ENCODE measurements at regions not wholly inside any gene's neighbourhood (a gene's known extent, or its start where the extent isn't known, plus 50 kb on each side); places are given as distances from the start of the nearest gene placed in this dataset.

DNA sequence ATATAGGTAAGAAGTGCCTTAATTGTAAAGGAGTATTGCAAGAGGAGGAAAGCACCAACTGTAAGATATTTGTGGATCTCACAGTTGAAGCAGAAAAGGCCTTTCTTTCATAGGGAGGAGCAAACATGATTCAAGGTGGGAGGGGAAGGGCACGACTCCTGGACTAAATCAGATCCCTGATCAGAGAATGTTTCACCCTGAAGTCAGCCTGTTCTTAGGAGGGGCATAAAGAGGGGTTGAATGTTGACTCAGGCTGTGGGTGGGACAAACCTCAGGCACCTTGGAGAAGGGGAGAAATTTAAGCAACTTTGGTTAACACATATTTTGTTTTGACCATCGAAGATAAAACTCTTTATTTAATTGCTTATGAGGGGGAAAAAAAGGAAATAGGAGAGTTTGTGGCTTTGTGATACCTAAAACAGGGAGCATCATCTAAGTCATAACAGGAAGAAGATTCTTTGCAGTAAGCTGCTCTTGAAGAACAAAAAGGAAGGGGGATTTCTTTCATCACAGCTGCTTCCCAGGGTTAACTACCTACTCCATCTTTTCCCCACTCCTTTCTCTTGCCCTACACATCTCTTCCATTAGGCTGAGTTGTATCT lies 158.6 kb upstream of the ZNF267 start:
- ChIA-PET CTCF (no interaction called here), POLR2A (ENCODE audit: unreplicated experiment) (no interaction called here)
- no TSS peak for BruUV-seq (replicated peaks)
- Histone ChIP-seq H4K20me1 (ENCODE audit: low read length) (no peaks in the 10 kb centered on the region), H3F3A (ENCODE audit: low read length, unreplicated experiment) (no peaks in the 10 kb centered on the region), H3K27me3 (ENCODE audit: low read length) (no peaks in the 10 kb centered on the region), H3K9ac (ENCODE audit: low read length) (no peak overlapping the region), H3K36me3 (ENCODE audit: low read depth, low read length) (peaks cover 7% of the 10 kb centered on the region), H3K4me2 (ENCODE audit: low read length) (peak overlapping the region; percentile 97), H2AFZ (ENCODE audit: low read length) (no peak overlapping the region), H3K4me3 (ENCODE audit: low read length) (peak overlapping the region; percentile 93; the same call in 1 of the 2 replicates), H3K9me3 (ENCODE audit: low read length) (no peaks in the 10 kb centered on the region), H3K9me2 (replicated peaks; ENCODE audit: low read length) (no peaks in the 10 kb centered on the region), H3K27ac (ENCODE audit: low read length) (no peak overlapping the region), H3K79me2 (ENCODE audit: low read length) (peaks cover 26% of the 10 kb centered on the region), H3K4me1 (ENCODE audit: insufficient read depth, low read length) (peaks cover 10% of the 10 kb centered on the region; the same call in 1 of the 2 replicates)
- intact Hi-C loops (cut with micrococcal nuclease), result loop anchor here (10.0 kb wide), 1 partner anchor 150 kb away; no protein-coding TSS in a partner anchor
- TF ChIP-seq EZH2phosphoT487 (IDR thresholded peaks at IDR 0.05; ENCODE audit: borderline replicate concordance, low read length) (no peak), EZH2 (IDR thresholded peaks at IDR 0.05; ENCODE audit: low read length, unreplicated experiment) (no peak)
- TF ChIP-seq, protein P1, sequence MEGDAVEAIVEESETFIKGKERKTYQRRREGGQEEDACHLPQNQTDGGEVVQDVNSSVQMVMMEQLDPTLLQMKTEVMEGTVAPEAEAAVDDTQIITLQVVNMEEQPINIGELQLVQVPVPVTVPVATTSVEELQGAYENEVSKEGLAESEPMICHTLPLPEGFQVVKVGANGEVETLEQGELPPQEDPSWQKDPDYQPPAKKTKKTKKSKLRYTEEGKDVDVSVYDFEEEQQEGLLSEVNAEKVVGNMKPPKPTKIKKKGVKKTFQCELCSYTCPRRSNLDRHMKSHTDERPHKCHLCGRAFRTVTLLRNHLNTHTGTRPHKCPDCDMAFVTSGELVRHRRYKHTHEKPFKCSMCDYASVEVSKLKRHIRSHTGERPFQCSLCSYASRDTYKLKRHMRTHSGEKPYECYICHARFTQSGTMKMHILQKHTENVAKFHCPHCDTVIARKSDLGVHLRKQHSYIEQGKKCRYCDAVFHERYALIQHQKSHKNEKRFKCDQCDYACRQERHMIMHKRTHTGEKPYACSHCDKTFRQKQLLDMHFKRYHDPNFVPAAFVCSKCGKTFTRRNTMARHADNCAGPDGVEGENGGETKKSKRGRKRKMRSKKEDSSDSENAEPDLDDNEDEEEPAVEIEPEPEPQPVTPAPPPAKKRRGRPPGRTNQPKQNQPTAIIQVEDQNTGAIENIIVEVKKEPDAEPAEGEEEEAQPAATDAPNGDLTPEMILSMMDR (conservative IDR thresholded peaks at IDR 0.05; ENCODE audit: low read depth, low read length), result no peak
- ATAC-seq, result no peak
- DNase-seq, result no peak

DNA sequence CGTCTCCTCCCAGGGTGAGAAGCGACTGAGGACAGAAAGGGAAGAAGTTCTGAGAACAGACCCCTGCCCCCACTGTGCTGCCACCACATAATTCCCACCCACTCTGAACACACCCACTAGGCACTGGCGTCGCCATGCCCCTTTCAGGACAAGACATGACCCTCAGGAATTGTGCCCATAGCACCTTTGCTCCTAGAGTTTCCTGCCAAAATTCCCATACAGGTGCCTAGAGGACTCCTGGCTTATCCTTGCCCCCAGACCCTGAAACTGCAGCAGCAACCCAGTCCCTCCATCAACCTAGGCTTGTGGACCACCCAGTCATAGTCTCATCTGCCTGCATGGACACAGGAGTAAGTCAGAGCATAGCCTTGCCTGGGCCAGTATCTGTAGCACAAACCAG lies 157.7 kb upstream of the ZNF267 start:
- ChIA-PET CTCF (no interaction called here), POLR2A (ENCODE audit: unreplicated experiment) (no interaction called here)
- Histone ChIP-seq H3K9me3 (ENCODE audit: low read length) (no peaks in the 10 kb centered on the region), H3K79me2 (ENCODE audit: low read length) (peaks cover 26% of the 10 kb centered on the region), H3K4me1 (ENCODE audit: insufficient read depth, low read length) (peaks cover 10% of the 10 kb centered on the region; the same call in 1 of the 2 replicates), H3K4me3 (ENCODE audit: low read length) (no peak overlapping the region), H3K9ac (ENCODE audit: low read length) (no peak overlapping the region), H4K20me1 (ENCODE audit: low read length) (no peaks in the 10 kb centered on the region), H3K4me2 (ENCODE audit: low read length) (no peak overlapping the region), H3K27me3 (ENCODE audit: low read length) (no peaks in the 10 kb centered on the region), H2AFZ (ENCODE audit: low read length) (no peak overlapping the region), H3K36me3 (ENCODE audit: low read depth, low read length) (peaks cover 7% of the 10 kb centered on the region), H3F3A (ENCODE audit: low read length, unreplicated experiment) (no peaks in the 10 kb centered on the region), H3K9me2 (replicated peaks; ENCODE audit: low read length) (no peaks in the 10 kb centered on the region), H3K27ac (ENCODE audit: low read length) (no peak overlapping the region)
- no TSS peak for BruUV-seq (replicated peaks)
- DNase-seq, result no peak
- no peak for ATAC-seq
- intact Hi-C loops (cut with micrococcal nuclease), result loop anchor here (10.0 kb wide), 1 partner anchor 149 kb away; no protein-coding TSS in a partner anchor
- TF ChIP-seq, protein P1 (conservative IDR thresholded peaks at IDR 0.05; ENCODE audit: low read depth, low read length), result no peak
- no peak for TF ChIP-seq EZH2 (IDR thresholded peaks at IDR 0.05; ENCODE audit: low read length, unreplicated experiment)
- TF ChIP-seq EZH2phosphoT487 (IDR thresholded peaks at IDR 0.05; ENCODE audit: borderline replicate concordance, low read length), result no peak

DNA sequence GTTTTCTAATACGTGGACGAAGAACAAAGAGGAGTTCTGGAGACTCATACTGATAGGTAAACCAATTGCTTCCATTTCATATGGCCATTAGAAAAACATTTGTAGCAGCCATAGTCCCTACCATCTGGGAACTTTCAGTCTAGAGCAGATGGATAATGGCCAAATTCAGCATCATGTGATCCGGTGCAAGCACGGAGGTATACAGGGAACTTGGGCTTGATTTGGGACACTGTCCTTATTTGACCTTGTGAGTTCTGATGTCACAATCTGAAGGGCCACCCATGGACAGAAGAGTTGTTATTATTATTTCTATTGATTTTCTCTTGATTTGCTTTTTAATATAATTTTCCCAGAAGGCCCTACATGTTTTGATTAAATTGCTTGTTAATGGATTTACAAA lies 154.6 kb upstream of the ZNF267 start:
- Histone ChIP-seq H3K36me3 (ENCODE audit: low read depth, low read length) (peaks cover 7% of the 10 kb centered on the region), H3K4me1 (ENCODE audit: insufficient read depth, low read length) (peaks cover 10% of the 10 kb centered on the region; the same call in 1 of the 2 replicates), H3K9me2 (replicated peaks; ENCODE audit: low read length) (no peaks in the 10 kb centered on the region), H3K4me3 (ENCODE audit: low read length) (no peak overlapping the region), H3F3A (ENCODE audit: low read length, unreplicated experiment) (no peaks in the 10 kb centered on the region), H4K20me1 (ENCODE audit: low read length) (no peaks in the 10 kb centered on the region), H3K79me2 (ENCODE audit: low read length) (peaks cover 17% of the 10 kb centered on the region), H3K9me3 (ENCODE audit: low read length) (no peaks in the 10 kb centered on the region), H3K27ac (ENCODE audit: low read length) (no peak overlapping the region), H3K9ac (ENCODE audit: low read length) (no peak overlapping the region), H3K27me3 (ENCODE audit: low read length) (no peaks in the 10 kb centered on the region), H3K4me2 (ENCODE audit: low read length) (no peak overlapping the region), H2AFZ (ENCODE audit: low read length) (no peak overlapping the region)
- DNase-seq (no peak), ATAC-seq (no peak)
- CTCF ChIA-PET, result no interaction called here
- BruUV-seq (replicated peaks), result no TSS peak
- no peak for TF ChIP-seq EZH2 (IDR thresholded peaks at IDR 0.05; ENCODE audit: low read length, unreplicated experiment)
- TF ChIP-seq, protein P1 (conservative IDR thresholded peaks at IDR 0.05; ENCODE audit: low read depth, low read length), result no peak
- no peak for TF ChIP-seq EZH2phosphoT487 (IDR thresholded peaks at IDR 0.05; ENCODE audit: borderline replicate concordance, low read length)
- POLR2A ChIA-PET (ENCODE audit: unreplicated experiment), result no interaction called here
- intact Hi-C loops (cut with micrococcal nuclease), result loop anchor here (10.0 kb wide), 1 partner anchor 146 kb away; no protein-coding TSS in a partner anchor
